Liver (tissue), 8 donors: ENCODE measurements at regions not wholly inside any gene's neighbourhood (a gene's known extent, or its start where the extent isn't known, plus 50 kb on each side); places are given as distances from the start of the nearest gene placed in this dataset.
A peak's percentile ranks its signal among the peaks of the same experiment; 100 is the strongest.

ENCODE experiments used
- DNase-seq: peaks from one replicate; pipeline ENCODE4 v3.0.0-alpha.2; 2017; ENCODE audit warnings: low spot score
- H3K27ac ChIP-seq, 2 donors: one replicate each; pipeline ENCODE4 v1.7.0; 2013; ENCODE audit warnings: inconsistent platforms in 2 of 2, low read length in 2 of 2, control low read depth in 1 of 2, low read depth in 1 of 2, mild to moderate bottlenecking in 1 of 2
- H3K27me3 ChIP-seq, 4 donors: one replicate each; pipeline versions ENCODE4 v1.6.1 to v1.7.0; 2013; ENCODE audit warnings: low read length in 3 of 4, inconsistent platforms in 1 of 4, mild to moderate bottlenecking in 1 of 4, moderate library complexity in 1 of 4; ENCODE audit not compliant: control insufficient read depth in 4 of 4, insufficient read depth in 4 of 4
- H3K36me3 ChIP-seq, 4 donors: one replicate each; pipeline versions ENCODE4 v1.6.1 to v1.7.0; 2013; ENCODE audit warnings: low read length in 3 of 4, mild to moderate bottlenecking in 3 of 4, low read depth in 1 of 4, moderate library complexity in 1 of 4; ENCODE audit not compliant: control insufficient read depth in 4 of 4, insufficient read depth in 3 of 4
- H3K4me1 ChIP-seq, 4 donors: one replicate each; pipeline versions ENCODE4 v1.6.1 to v1.7.0; 2013; ENCODE audit warnings: low read length in 3 of 4, mild to moderate bottlenecking in 3 of 4, moderate library complexity in 1 of 4; ENCODE audit not compliant: control insufficient read depth in 4 of 4, insufficient read depth in 4 of 4
- H3K4me3 ChIP-seq, 3 donors: one replicate each; pipeline versions ENCODE4 v1.6.1 to v1.7.0; 2013; ENCODE audit warnings: low read length in 3 of 3, control low read depth in 1 of 3, low read depth in 1 of 3, mild to moderate bottlenecking in 1 of 3
- H3K9ac ChIP-seq, 2 donors: one replicate each; pipeline ENCODE4 v1.7.0; 2013; ENCODE audit warnings: low read length in 2 of 2, mild to moderate bottlenecking in 2 of 2, moderate library complexity in 2 of 2, control low read depth in 1 of 2, low read depth in 1 of 2
- H3K9me3 ChIP-seq, 4 donors: one replicate each; pipeline versions ENCODE4 v1.6.1 to v1.7.0; 2013; ENCODE audit warnings: low read length in 3 of 4; ENCODE audit not compliant: control insufficient read depth in 4 of 4
- ATF3 ChIP-seq: IDR thresholded peaks from 2 replicates; pipeline ENCODE4 v1.6.1; 2016; ENCODE audit warnings: antibody characterized with exemption
- CTCF ChIP-seq: fragments of 150-350 bp; IDR thresholded peaks from 2 replicates; pipeline ENCODE4 v1.5.1; 2017; ENCODE audit warnings: improper control_type of control experiment, low read depth, low read length; ENCODE audit not compliant: missing input control
- EGR1 ChIP-seq, 2 donors: IDR thresholded peaks; 2 replicates each; pipeline ENCODE4 v1.6.1; 2016 to 2018; ENCODE audit warnings: antibody characterized with exemption in 2 of 2, low read depth in 2 of 2
- FOXA1 ChIP-seq: IDR thresholded peaks from 2 replicates; pipeline ENCODE4 v1.6.1; 2016; ENCODE audit warnings: antibody characterized with exemption
- FOXA2 ChIP-seq: IDR thresholded peaks from 2 replicates; pipeline ENCODE4 v1.6.1; 2016; ENCODE audit warnings: antibody characterized with exemption
- GABPA ChIP-seq, 2 donors: IDR thresholded peaks in 1 of 2; conservative IDR thresholded peaks in 1 of 2; 2 replicates each; pipeline ENCODE4 v1.6.1; 2016; ENCODE audit warnings: antibody characterized with exemption in 2 of 2, mild to moderate bottlenecking in 1 of 2, moderate library complexity in 1 of 2
- HNF4A ChIP-seq, 2 donors: conservative IDR thresholded peaks; 2 replicates each; pipeline ENCODE4 v1.6.1; 2016; ENCODE audit warnings: antibody characterized with exemption in 2 of 2, mild to moderate bottlenecking in 2 of 2
- JUND ChIP-seq, 2 donors: IDR thresholded peaks; 2 replicates each; pipeline ENCODE4 v1.6.1; 2016; ENCODE audit warnings: antibody characterized with exemption in 2 of 2
- RAD21 ChIP-seq, 2 donors: IDR thresholded peaks; 2 replicates each; pipeline ENCODE4 v1.6.1; 2016; ENCODE audit warnings: antibody characterized with exemption in 2 of 2, mild to moderate bottlenecking in 2 of 2
- REST ChIP-seq: IDR thresholded peaks from 2 replicates; pipeline ENCODE4 v1.6.1; 2016; ENCODE audit warnings: antibody characterized with exemption, mild to moderate bottlenecking
- RXRA ChIP-seq, 2 donors: IDR thresholded peaks; 2 replicates each; pipeline ENCODE4 v1.6.1; 2017 to 2018; ENCODE audit warnings: antibody characterized with exemption in 2 of 2, mild to moderate bottlenecking in 1 of 2
- SP1 ChIP-seq: IDR thresholded peaks from 2 replicates; pipeline ENCODE4 v1.6.1; 2018; ENCODE audit warnings: antibody characterized with exemption, mild to moderate bottlenecking
- YY1 ChIP-seq: IDR thresholded peaks from 2 replicates; pipeline ENCODE4 v1.6.1; 2016; ENCODE audit warnings: antibody characterized with exemption, mild to moderate bottlenecking
- ZBTB33 ChIP-seq: IDR thresholded peaks from 2 replicates; pipeline ENCODE4 v1.6.1; 2016; ENCODE audit warnings: antibody characterized with exemption
- WGBS: extraction: QIAGEN DNeasy Blood & Tissue Kit; methylation state at CpG from one replicate; pipeline ENCODE4 v1.1.7; 2013; 5-methylcytosine and 5-hydroxymethylcytosine counted together
- donor health status: healthy.
- donor health status: healthy.
- donor health status: healthy.
- donor health status: healthy.
- donor health status: healthy.

GRCh38 chr11:91880660-91881059, 344.0 kb upstream of the FAT3 start:
- Histone ChIP-seq H3K36me3 (no peaks in the 10 kb centered on the region), H3K9ac (no peak overlapping the region), H3K9me3 (no peaks in the 10 kb centered on the region), H3K4me1 (peaks cover 1 to 9% (median 4%) of the 10 kb centered on the region in 4 donors), H3K27me3 (no peaks in the 10 kb centered on the region), H3K4me3 (no peak overlapping the region), H3K27ac (no peak overlapping the region)
- WGBS: 44% methylated on average over 1 of the region's 1 CpG
- no peak for TF ChIP-seq ZBTB33
- TF ChIP-seq HNF4A (conservative IDR thresholded peaks at IDR 0.05): no peak
- no peak for TF ChIP-seq RXRA (IDR thresholded peaks at IDR 0.05)
- no peak for TF ChIP-seq GABPA (IDR thresholded peaks at IDR 0.05 in 1 of 2, conservative IDR thresholded peaks at IDR 0.05 in 1 of 2)
- TF ChIP-seq YY1: no peak
- TF ChIP-seq RAD21 (IDR thresholded peaks at IDR 0.05): no peak
- no peak for TF ChIP-seq EGR1 (IDR thresholded peaks at IDR 0.05; ENCODE audit: low read depth in 2 of 2)
- TF ChIP-seq SP1: no peak
- no peak for TF ChIP-seq CTCF
- no peak for DNase-seq

- no peak overlapping the region for H3K4me3 ChIP-seq
- TF ChIP-seq RAD21 (IDR thresholded peaks at IDR 0.05) (peak in 1 of 2 donors; percentile 29), EGR1 (IDR thresholded peaks at IDR 0.05; ENCODE audit: low read depth in 2 of 2) (no peak), YY1 (peak; percentile 12), REST (peak; percentile 20), HNF4A (conservative IDR thresholded peaks at IDR 0.05) (peak; percentile 57 to 70), FOXA2 (peak; percentile 74), ZBTB33 (peak; percentile 28), ATF3 (no peak), FOXA1 (peak; percentile 58), JUND (IDR thresholded peaks at IDR 0.05) (peak in 1 of 2 donors; percentile 50), CTCF (no peak), RXRA (IDR thresholded peaks at IDR 0.05) (peak in 1 of 2 donors; percentile 49)
- H3K27me3 ChIP-seq: no peaks in the 10 kb centered on the region
- peaks cover 1 to 9% (median 4%) of the 10 kb centered on the region in 4 donors for H3K4me1 ChIP-seq
- 27% methylated on average over 2 of the region's 2 CpGs for WGBS
- no peak overlapping the region for H3K9ac ChIP-seq
- no peaks in the 10 kb centered on the region for H3K36me3 ChIP-seq
- H3K9me3 ChIP-seq: no peaks in the 10 kb centered on the region
- H3K27ac ChIP-seq: no peak overlapping the region
- DNase-seq: no peak
Measured at GRCh38 chr11:91876746-91877145, 347.9 kb upstream of the FAT3 start.
